ENCODE measurements at regions not wholly inside any gene's neighbourhood (a gene's known extent, or its start where the extent isn't known, plus 50 kb on each side); places are given as distances from the start of the nearest gene placed in this dataset.
"Not testable (repeated sequence)": the region's sequence is repeated elsewhere in the genome, so short reads cannot be mapped to it uniquely, and the experiment has no call there.

DNA sequence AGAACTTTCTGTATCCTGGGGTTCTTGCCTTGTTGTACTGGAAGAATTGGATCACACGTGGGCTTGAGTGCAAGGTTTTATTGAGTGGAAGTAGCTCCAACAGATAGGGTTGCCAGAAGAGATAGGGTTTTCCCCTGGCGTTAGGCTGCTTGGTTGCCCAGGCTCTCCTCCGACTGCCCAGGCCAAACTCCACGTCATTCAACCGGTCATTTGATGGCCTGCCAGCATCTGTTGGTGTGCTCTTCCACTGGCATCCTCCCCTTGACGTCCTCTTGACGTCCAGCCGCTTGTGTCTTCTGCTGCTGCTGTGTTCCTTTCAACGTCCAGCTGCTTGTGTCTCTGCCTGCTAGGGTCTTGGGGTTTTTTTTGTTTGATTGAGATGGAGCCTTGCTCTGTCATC lies 111.2 kb upstream of the XIST start:
- in situ Hi-C loops (cut with MboI; ENCODE audit: low sequenced_read_pairs), result no loop called here

DNA sequence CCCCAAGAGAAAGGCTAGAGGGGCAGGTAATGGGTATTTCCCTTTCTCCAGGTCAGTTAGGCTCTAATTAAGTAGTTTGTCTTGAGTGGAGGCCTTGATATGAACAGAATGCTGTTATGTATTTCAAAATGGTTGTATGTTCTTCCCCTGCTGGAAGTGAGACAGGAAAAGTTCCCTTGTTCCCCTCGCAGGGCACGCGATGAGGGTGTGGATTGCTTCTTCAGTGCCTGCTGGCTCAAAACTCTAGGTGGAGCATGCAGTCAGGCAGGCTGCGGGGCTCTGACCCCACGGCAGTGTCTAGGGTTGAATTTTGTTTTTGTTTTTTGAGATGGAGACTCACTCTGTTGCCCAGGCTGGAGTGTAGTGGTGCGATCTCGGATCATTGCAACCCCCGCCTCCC lies 110.4 kb upstream of the XIST start:
- in situ Hi-C loops (cut with MboI; ENCODE audit: low sequenced_read_pairs), result no loop called here

DNA sequence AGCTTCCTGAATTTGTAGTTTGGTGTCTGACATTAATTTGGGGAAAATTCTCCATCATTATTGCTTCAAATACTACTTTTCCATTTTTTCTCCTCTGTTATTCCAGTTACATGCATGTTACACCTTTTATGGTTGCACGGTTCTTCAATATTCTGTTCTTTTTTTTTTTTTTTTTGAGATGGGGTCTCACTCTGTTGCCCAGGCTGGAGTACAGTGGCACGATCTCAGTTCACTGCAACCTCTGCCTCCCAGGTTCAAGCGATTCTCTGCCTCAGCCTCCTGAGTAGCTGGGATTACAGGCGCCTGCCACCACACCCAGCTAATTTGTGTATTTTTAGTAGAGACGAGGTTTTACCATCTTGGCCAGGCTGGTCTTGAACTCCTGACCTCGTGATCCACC lies 109.4 kb upstream of the XIST start:
- in situ Hi-C loops (cut with MboI; ENCODE audit: low sequenced_read_pairs), result not testable (repeated sequence)

- in situ Hi-C loops (cut with MboI; ENCODE audit: low sequenced_read_pairs), result no loop called here
These were observed 92.0 kb upstream of the XIST start for GRCh38 chrX:73944563-73944908.

- in situ Hi-C loops (cut with MboI; ENCODE audit: low sequenced_read_pairs), result no loop called here
These were observed 91.4 kb upstream of the XIST start for GRCh38 chrX:73943693-73944562.

GRCh38 chrX:73940893-73941470 lies 88.5 kb upstream of the XIST start:
- in situ Hi-C loops (cut with MboI; ENCODE audit: low sequenced_read_pairs), result no loop called here

DNA sequence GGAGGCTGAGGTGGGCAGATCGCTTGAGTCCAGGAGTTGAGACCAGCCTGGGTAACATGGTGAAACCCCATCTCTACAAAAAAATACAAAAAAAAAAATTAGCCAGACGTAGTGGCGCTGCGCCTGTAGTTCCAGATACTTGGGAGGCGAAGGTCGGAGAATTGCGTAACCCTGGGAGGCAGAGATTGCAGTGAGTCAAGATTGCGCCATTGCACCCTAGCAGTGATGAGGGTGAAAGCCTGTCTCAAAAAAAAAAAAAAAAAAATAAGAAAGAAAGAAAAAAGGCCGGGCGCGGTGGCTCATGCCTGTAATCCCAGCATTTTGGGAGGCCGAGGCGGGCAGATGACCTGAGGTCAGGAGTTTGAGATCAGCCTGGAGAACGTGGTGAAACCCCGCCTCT lies 85.3 kb upstream of the XIST start:
- in situ Hi-C loops (cut with MboI; ENCODE audit: low sequenced_read_pairs), result not testable (repeated sequence)

GRCh38 chrX:73932522-73932921 lies 80.0 kb upstream of the XIST start:
- in situ Hi-C loops (cut with MboI; ENCODE audit: low sequenced_read_pairs), result no loop called here

GRCh38 chrX:73930300-73930699 lies 77.8 kb upstream of the XIST start:
- in situ Hi-C loops (cut with MboI; ENCODE audit: low sequenced_read_pairs), result no loop called here

DNA sequence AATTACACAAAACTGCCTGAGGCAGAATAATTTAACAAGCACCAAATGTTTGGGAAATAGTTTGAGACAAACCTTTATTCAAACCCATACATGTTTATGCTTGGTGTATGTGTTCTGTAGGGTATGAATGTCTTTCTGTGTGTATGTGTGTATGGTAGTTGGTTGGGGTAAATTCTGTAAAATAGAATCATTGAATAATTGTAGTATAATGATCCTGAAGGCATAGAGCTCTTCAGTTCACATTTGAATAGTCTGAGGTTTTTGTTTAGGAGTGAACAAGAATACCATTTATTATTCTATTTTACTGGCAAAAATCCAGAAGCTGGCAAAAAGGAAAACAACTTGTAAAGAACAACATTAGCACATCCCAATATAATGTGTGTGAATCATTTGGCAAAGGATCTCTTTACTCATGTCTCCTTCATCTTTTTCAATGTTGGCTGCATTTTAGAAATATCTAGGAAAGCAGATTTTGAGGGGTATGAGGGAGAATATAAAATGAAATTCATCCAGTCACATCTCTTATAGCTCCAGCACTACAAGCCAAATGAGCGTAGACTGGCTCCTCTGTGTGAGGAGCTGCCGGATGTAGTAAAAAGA lies 70.4 kb upstream of the XIST start:
- in situ Hi-C loops (cut with MboI; ENCODE audit: low sequenced_read_pairs), result no loop called here

DNA sequence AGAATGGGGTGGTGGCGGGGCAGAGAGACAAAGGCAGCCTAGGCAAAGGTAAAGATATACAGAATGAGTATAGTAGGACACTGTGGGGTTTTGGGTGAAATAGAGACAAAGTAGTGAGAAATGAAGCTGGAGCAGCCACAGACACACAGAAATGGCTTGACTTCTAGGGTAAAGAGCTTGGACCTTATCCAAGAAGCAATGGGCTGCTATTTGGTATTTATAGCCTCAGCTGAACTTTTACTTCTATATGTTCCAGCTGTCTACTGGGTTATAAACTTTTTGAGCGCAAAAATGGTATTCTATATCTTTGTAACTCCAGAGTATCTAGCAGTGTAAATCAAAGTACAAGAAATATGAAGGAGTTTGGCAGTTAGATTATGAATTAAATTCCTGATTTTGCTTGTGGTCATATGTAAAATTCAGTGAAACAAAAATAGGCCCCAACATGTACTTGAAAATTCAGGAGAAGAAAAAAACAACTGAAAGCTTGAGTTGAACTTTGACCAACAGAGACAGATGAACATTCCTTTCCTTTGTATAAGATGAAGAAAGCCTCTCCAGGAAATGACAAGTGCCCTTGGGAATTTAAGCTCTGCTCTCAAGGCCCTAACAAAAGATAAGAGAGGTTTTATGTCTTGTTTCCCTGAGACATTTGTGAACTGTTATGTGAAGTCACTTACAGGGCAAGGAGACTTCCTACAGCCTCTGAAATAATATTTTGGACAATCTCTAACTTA lies 64.6 kb upstream of the XIST start:
- in situ Hi-C loops (cut with MboI; ENCODE audit: low sequenced_read_pairs), result no loop called here

DNA sequence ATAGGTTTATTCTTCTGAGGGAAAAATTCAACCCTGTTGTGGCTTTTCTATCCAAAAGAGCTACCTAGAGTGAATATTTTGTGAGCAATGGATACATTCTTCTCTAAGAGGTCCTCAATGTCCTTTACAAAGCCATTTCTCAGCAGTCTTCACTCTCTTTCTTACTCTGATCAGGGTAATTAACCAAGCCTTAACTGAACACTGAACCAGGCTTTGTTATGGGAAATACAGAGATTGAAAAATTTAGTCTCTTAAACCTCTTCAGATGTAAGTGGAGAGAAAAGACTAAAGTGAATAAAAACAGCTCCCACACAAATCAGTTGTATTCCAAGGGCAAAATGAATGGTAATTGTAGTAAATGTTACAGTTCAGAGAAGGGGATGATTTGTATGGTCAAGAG lies 64.0 kb upstream of the XIST start:
- in situ Hi-C loops (cut with MboI; ENCODE audit: low sequenced_read_pairs), result no loop called here

GRCh38 chrX:73914792-73915191 lies 62.3 kb upstream of the XIST start:
- in situ Hi-C loops (cut with MboI; ENCODE audit: low sequenced_read_pairs), result not testable (repeated sequence)

- in situ Hi-C loops (cut with MboI; ENCODE audit: low sequenced_read_pairs), result no loop called here
These were observed 61.1 kb upstream of the XIST start for GRCh38 chrX:73913580-73913979.

DNA sequence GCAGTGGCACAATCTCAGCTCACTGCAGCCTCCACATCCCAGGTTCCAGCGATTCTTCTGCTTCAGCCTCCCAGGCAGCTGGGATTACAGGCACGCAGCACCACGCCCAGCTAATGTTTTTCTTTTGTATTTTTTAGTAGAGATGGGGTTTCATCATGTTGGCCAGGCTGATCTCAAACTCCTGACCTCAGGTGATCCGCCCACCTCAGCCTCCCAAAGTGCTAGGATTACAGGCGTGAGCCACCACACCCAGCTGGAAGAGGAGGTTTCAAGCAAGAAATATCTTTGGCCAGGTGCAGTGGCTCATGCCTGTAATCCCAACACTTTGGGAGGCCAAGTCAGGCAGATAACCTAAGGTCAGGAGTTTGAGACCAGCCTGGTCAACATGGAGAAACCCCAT lies 59.4 kb upstream of the XIST start:
- in situ Hi-C loops (cut with MboI; ENCODE audit: low sequenced_read_pairs), result not testable (repeated sequence)

DNA sequence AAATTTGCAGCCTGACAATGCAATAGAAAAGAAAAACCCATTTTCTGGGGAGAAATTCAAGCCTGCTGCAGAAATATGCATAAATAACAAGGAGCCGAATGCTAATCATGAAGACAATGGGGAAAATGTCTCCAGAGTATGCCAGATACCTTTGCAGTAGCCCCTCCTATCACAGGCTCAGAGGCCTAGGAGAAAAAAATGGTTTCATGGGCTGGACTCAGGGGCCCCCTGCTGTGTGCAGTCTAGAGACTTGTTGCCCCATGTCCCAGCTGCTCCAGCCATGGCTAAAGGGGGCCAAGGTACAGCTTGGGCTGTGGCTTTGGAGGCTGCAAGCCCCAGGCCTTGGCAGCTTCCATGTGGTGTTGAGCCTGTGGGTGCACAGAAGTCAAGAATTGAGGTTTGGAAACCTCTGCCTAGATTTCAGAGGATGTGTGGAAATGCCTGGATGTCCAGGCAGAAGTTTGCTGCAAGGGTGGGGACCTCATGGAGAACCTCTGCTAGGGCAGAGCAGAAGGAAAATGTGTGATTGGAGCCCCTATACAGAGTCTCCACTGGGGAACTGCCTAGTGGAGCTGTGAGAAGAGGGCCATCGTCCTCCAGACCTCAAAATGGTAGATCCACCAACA lies 53.3 kb upstream of the XIST start:
- in situ Hi-C loops (cut with MboI; ENCODE audit: low sequenced_read_pairs), result not testable (repeated sequence)

- in situ Hi-C loops (cut with MboI; ENCODE audit: low sequenced_read_pairs), result no loop called here
These were observed 51.4 kb upstream of the XIST start for GRCh38 chrX:73903941-73904340.
